Bronchial epithelial cell (primary cell): ENCODE measurements at regions not wholly inside any gene's neighbourhood (a gene's known extent, or its start where the extent isn't known, plus 50 kb on each side); places are given as distances from the start of the nearest gene placed in this dataset.

ENCODE experiments used
- DNase-seq: peaks from one replicate; pipeline ENCODE4 v3.0.0-alpha.2; 2010; ENCODE audit warnings: low read depth
- FAIRE-seq: peaks from 2 replicates; lab custom pipeline; 2011; peaks lifted over from hg19 to GRCh38; lab: Jason Lieb, UNC
- H3K27me3 ChIP-seq: 2 replicates; pipeline ENCODE4 v1.5.1; 2011; ENCODE audit warnings: low read length; ENCODE audit not compliant: control insufficient read depth, insufficient read depth
- H3K36me3 ChIP-seq: 2 replicates; pipeline ENCODE4 v1.5.1; 2011; ENCODE audit warnings: low read length; ENCODE audit not compliant: control insufficient read depth, insufficient read depth
- H3K4me3 ChIP-seq: 2 replicates; pipeline ENCODE4 v1.5.1; 2011; ENCODE audit warnings: mild to moderate bottlenecking, low read depth, low read length, control low read depth
- TF ChIP-seq, protein P1 (sequence below): IDR thresholded peaks from 2 replicates; pipeline ENCODE4 v1.5.1; 2011; ENCODE audit warnings: mild to moderate bottlenecking, moderate library complexity, low read length, control low read depth, inconsistent platforms; ENCODE audit not compliant: insufficient read depth, severe bottlenecking

DNA sequence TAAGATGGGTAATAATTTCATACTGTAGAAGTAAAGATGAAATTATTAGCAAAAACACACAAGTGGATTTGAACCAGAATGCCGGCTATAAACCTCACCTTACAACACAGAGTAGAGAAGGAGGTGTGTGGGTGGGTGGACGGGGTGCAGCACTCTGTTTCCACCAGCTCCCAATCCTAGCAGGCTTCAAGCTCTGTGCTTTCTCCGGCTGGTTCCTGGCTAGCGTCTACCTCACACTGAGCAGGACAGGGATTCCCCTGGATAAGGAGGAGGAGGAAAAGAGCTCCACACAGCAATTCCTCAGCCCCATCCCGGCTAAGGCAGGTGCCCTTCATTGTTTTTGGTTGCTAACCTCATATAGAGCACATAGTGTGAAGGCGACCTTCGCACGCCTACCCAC is 453.3 kb downstream of the C6orf118 start:
- DNase-seq, result no peak
- Histone ChIP-seq H3K36me3 (no peaks in the 10 kb centered on the region), H3K27me3 (no peaks in the 10 kb centered on the region), H3K4me3 (no peak overlapping the region)
- FAIRE-seq, result no peak
- TF ChIP-seq, protein P1, sequence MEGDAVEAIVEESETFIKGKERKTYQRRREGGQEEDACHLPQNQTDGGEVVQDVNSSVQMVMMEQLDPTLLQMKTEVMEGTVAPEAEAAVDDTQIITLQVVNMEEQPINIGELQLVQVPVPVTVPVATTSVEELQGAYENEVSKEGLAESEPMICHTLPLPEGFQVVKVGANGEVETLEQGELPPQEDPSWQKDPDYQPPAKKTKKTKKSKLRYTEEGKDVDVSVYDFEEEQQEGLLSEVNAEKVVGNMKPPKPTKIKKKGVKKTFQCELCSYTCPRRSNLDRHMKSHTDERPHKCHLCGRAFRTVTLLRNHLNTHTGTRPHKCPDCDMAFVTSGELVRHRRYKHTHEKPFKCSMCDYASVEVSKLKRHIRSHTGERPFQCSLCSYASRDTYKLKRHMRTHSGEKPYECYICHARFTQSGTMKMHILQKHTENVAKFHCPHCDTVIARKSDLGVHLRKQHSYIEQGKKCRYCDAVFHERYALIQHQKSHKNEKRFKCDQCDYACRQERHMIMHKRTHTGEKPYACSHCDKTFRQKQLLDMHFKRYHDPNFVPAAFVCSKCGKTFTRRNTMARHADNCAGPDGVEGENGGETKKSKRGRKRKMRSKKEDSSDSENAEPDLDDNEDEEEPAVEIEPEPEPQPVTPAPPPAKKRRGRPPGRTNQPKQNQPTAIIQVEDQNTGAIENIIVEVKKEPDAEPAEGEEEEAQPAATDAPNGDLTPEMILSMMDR, result no peak

DNA sequence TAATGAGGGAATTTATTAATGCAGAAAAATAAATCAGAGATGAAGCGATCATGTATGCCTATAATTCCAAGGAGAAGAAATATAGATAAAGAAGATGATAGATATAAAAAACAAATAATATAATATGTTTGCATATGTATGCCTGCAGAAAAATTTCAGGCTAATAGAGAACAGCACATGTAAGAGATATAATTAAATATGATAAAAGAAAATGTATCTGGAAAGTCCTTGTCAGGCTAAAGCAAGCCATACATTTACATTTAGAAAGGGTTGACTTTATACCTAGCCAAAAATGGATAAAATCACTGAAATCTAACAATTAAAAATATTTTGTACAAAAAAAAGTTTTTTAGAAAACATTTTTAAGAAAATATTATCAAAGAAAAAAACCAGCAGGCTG is 454.1 kb downstream of the C6orf118 start:
- Histone ChIP-seq H3K36me3 (no peaks in the 10 kb centered on the region), H3K4me3 (no peak overlapping the region), H3K27me3 (no peaks in the 10 kb centered on the region)
- TF ChIP-seq, protein P1, result no peak
- FAIRE-seq, result no peak
- no peak for DNase-seq

GRCh38 chr6:164854526-164854925 is 454.9 kb downstream of the C6orf118 start:
- DNase-seq, result no peak
- no peak for FAIRE-seq
- TF ChIP-seq, protein P1, result no peak
- Histone ChIP-seq H3K4me3 (no peak overlapping the region), H3K27me3 (no peaks in the 10 kb centered on the region), H3K36me3 (no peaks in the 10 kb centered on the region)

DNA sequence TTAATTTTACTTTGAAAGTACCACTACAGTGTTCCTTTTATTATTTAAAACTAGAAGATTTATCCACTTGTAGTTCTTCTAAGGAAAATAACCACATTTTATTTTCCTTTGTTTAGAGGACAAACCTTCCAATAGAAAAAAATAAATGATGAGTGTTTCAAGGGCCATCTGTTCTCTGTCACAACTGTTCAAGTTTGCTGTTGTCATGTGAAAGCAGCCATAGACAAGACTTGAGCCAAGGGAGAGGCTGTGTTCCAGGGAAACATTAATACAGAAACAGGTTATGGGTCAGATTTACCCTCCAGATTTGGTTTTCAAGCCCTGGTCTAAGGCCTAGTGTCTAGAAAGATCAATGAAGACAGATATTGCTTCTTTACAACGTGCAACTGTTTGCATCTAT is 463.6 kb downstream of the C6orf118 start:
- FAIRE-seq, result no peak
- TF ChIP-seq, protein P1, result no peak
- H3K27me3 ChIP-seq, result no peaks in the 10 kb centered on the region
- no peaks in the 10 kb centered on the region for H3K36me3 ChIP-seq
- no peak overlapping the region for H3K4me3 ChIP-seq
- DNase-seq, result no peak

DNA sequence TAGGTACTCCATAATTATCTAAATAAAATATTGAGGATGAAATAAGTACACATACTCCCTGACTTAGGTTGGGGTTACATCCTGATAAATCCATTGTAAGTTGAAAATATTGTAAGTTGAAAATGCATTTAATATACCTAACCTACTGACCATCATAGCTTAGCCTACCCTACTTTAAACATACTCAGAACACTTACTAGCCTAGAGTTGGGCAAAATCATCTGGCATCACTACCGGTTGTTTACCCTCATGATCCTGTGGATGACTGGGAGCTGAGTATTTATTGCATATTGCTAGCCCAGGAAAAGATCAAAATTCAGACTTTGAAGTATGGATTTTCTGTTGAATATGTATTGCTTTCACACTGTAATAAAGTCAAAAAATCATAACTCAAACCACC is 467.3 kb downstream of the C6orf118 start:
- Histone ChIP-seq H3K4me3 (no peak overlapping the region), H3K27me3 (no peaks in the 10 kb centered on the region), H3K36me3 (no peaks in the 10 kb centered on the region)
- FAIRE-seq (no peak), DNase-seq (no peak)
- TF ChIP-seq, protein P1, result no peak

DNA sequence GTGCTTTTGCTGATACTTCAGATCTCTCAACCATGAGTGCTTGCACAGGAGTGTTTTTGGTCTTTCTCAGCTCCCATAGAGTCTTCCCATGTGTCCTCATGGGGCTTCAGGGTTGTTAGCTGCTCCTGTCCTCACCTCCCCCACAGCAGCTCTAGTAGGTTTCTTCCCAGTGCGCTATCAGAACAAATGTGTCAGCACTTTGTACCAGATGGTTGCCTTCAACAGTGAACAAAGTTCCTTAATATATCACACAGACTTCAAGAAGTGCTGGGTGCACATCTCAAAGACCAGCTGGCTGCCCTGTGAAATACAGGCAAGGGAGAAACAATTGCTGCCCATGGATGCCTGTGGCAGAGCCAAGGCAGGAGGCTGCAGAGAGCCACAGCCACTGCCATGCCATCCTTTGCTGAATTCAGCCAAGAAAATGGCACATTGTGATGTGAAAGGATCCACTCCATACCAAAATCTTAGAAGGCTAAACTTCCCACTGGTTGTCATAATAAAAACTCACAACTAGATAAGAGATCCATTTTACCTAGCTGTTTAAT is 471.3 kb downstream of the C6orf118 start:
- H3K27me3 ChIP-seq, result no peaks in the 10 kb centered on the region
- H3K4me3 ChIP-seq, result no peak overlapping the region
- FAIRE-seq, result no peak
- TF ChIP-seq, protein P1, result no peak
- no peak for DNase-seq
- no peaks in the 10 kb centered on the region for H3K36me3 ChIP-seq
